Parathyroid adenoma (tissue), 2 donors: ENCODE measurements at regions not wholly inside any gene's neighbourhood (a gene's known extent, or its start where the extent isn't known, plus 50 kb on each side); places are given as distances from the start of the nearest gene placed in this dataset.
"Not testable (repeated sequence)": the region's sequence is repeated elsewhere in the genome, so short reads cannot be mapped to it uniquely, and the experiment has no call there.

Experiments used
- H2AFZ ChIP-seq: fragments of 300-600 bp; sonication (generic); one replicate; pipeline ENCODE4 v1.7.0; 2017; ENCODE audit warnings: antibody characterized with exemption, mild to moderate bottlenecking
- H3K27ac ChIP-seq: fragments of 300-600 bp; sonication (generic); one replicate; pipeline ENCODE4 v1.7.0; 2017
- H3K27me3 ChIP-seq: fragments of 300-600 bp; sonication (generic); one replicate; pipeline ENCODE4 v1.7.0; 2017; ENCODE audit warnings: low read length; ENCODE audit not compliant: control insufficient read depth, insufficient read depth
- H3K36me3 ChIP-seq: fragments of 300-600 bp; sonication (generic); one replicate; pipeline ENCODE4 v1.7.0; 2017; ENCODE audit warnings: low read length; ENCODE audit not compliant: control insufficient read depth, insufficient read depth
- H3K4me1 ChIP-seq: fragments of 300-600 bp; sonication (generic); one replicate; pipeline ENCODE4 v1.7.0; 2017; ENCODE audit warnings: control low read depth
- H3K4me2 ChIP-seq: fragments of 300-600 bp; sonication (generic); one replicate; pipeline ENCODE4 v1.7.0; 2017; ENCODE audit warnings: low read length
- H3K4me3 ChIP-seq: fragments of 300-600 bp; sonication (generic); one replicate; pipeline ENCODE4 v1.7.0; 2017; ENCODE audit warnings: low read depth, low read length
- H3K79me2 ChIP-seq: fragments of 300-600 bp; sonication (generic); one replicate; pipeline ENCODE4 v1.7.0; 2017; ENCODE audit warnings: control low read depth
- H3K9ac ChIP-seq: fragments of 300-600 bp; sonication (generic); one replicate; pipeline ENCODE4 v1.7.0; 2017; ENCODE audit warnings: mild to moderate bottlenecking
- H3K9me3 ChIP-seq: fragments of 300-600 bp; sonication (generic); one replicate; pipeline ENCODE4 v1.7.0; 2017; ENCODE audit warnings: low read length; ENCODE audit not compliant: control insufficient read depth
- CTCF ChIP-seq: fragments of 300-600 bp; sonication (generic); IDR thresholded peaks from one replicate; pipeline ENCODE4 v1.7.0; 2017; ENCODE audit warnings: antibody characterized with exemption, mild to moderate bottlenecking
- donor health status: primary hyperparathyroidism.

DNA sequence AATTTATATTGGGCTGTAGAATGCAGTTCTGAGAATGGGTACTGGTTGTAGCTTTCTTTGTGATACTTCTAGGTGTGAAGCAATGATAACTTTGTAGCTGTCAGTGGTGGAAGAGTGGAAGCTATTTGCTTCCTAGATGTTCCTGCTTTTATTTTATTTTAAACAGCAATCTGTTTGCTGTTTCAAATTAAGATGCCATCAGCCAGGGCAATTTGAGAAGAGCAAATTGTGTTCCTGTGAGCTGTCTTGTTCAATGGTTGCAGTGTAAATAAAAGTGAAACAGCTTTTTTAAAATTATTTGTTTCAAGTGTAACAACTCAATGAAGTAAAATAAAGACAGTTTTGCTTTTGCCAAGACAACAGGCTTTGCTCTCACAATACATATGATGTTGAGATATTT, 150.8 kb upstream of the TMEM229A start:
- no peaks in the 10 kb centered on the region for H3K36me3 ChIP-seq
- H3K4me3 ChIP-seq = no peak overlapping the region
- no peak for TF ChIP-seq CTCF
- no peaks in the 10 kb centered on the region for H3K9me3 ChIP-seq
- H3K9ac ChIP-seq = no peak overlapping the region
- H3K27ac ChIP-seq = no peak overlapping the region
- H3K4me1 ChIP-seq = no peaks in the 10 kb centered on the region
- no peaks in the 10 kb centered on the region for H3K27me3 ChIP-seq
- no peak overlapping the region for H2AFZ ChIP-seq
- H3K4me2 ChIP-seq = no peak overlapping the region
- H3K79me2 ChIP-seq = no peaks in the 10 kb centered on the region

DNA sequence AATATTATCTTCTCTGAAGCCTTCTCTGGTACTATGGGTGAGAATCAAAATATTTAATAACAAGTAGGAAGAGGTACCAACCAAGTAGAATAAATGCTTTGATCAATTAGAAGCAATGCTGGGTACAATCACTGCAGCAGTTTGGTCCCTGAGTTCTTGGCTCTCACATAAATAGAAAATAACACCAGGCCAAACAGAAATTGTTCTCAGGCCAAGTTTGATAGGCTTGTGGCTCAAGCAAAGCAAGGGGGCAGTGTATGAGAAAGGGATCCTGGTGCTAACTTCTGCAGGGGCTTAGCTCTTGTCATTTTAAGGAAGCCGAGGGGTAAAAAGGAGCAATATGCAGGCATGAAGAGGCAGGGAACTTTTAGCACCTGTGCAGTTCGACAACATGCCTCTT, 146.8 kb upstream of the TMEM229A start:
- Histone ChIP-seq H3K27me3 (no peaks in the 10 kb centered on the region), H3K27ac (no peak overlapping the region), H2AFZ (no peak overlapping the region), H3K36me3 (no peaks in the 10 kb centered on the region), H3K9ac (no peak overlapping the region), H3K4me3 (no peak overlapping the region), H3K9me3 (no peaks in the 10 kb centered on the region), H3K79me2 (no peaks in the 10 kb centered on the region), H3K4me2 (no peak overlapping the region), H3K4me1 (no peaks in the 10 kb centered on the region)
- no peak for TF ChIP-seq CTCF

DNA sequence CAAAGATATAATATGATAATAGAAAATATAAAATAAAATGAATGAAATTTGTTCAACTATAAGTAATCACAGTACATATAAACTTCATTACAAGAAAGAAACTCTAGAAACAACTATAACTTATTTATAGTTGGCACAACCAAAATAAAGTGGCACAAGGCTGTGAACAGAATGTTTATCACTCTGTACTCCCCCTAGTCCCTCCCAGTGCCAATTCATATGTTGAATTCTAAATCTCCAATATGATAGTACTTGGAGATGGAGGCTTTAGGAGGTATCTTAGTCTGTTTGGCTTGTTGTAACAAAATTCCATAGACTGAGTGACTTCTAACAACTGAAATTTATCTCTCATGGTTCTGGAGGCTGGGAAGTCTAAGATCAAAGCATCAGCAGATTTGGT, 145.0 kb upstream of the TMEM229A start:
- H3K36me3 ChIP-seq = no peaks in the 10 kb centered on the region
- H3K27me3 ChIP-seq = no peaks in the 10 kb centered on the region
- H3K9ac ChIP-seq = no peak overlapping the region
- no peaks in the 10 kb centered on the region for H3K4me1 ChIP-seq
- no peak overlapping the region for H2AFZ ChIP-seq
- no peaks in the 10 kb centered on the region for H3K9me3 ChIP-seq
- no peaks in the 10 kb centered on the region for H3K79me2 ChIP-seq
- H3K4me2 ChIP-seq = no peak overlapping the region
- no peak overlapping the region for H3K4me3 ChIP-seq
- no peak overlapping the region for H3K27ac ChIP-seq
- no peak for TF ChIP-seq CTCF

GRCh38 chr7:124171812-124172211, 138.9 kb upstream of the TMEM229A start:
- not testable (repeated sequence) for H3K36me3 ChIP-seq, H3K4me1 ChIP-seq, H2AFZ ChIP-seq, H3K9ac ChIP-seq, H3K27ac ChIP-seq, H3K9me3 ChIP-seq, H3K4me2 ChIP-seq, H3K27me3 ChIP-seq, H3K4me3 ChIP-seq, H3K79me2 ChIP-seq

DNA sequence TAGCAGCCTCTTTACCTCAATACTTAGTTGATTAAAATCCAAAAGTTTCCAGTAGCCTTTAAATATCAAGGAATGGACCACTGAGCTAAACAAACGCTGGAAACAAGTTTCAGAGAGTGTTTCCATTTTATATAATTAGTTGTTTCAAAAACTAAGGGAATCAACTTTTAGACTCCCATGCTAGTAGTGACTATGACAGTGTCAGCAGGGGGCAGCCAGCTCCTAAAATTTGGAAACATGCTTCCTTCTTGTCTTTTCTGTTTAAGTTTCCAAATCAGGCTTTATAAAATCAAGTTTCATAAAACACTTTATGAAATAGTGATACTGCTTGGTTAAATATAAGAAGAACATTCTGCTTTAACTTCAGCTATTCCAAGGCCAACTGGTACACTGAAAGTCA, 138.2 kb upstream of the TMEM229A start:
- no peak overlapping the region for H3K27ac ChIP-seq
- no peak overlapping the region for H3K4me2 ChIP-seq
- no peaks in the 10 kb centered on the region for H3K27me3 ChIP-seq
- no peak overlapping the region for H3K4me3 ChIP-seq
- H3K9me3 ChIP-seq = no peaks in the 10 kb centered on the region
- no peaks in the 10 kb centered on the region for H3K79me2 ChIP-seq
- no peak for TF ChIP-seq CTCF
- H3K36me3 ChIP-seq = no peaks in the 10 kb centered on the region
- H2AFZ ChIP-seq = no peak overlapping the region
- no peaks in the 10 kb centered on the region for H3K4me1 ChIP-seq
- no peak overlapping the region for H3K9ac ChIP-seq
